ENCODE measurements at regions not wholly inside any gene's neighbourhood (a gene's known extent, or its start where the extent isn't known, plus 50 kb on each side); places are given as distances from the start of the nearest gene placed in this dataset.

DNA sequence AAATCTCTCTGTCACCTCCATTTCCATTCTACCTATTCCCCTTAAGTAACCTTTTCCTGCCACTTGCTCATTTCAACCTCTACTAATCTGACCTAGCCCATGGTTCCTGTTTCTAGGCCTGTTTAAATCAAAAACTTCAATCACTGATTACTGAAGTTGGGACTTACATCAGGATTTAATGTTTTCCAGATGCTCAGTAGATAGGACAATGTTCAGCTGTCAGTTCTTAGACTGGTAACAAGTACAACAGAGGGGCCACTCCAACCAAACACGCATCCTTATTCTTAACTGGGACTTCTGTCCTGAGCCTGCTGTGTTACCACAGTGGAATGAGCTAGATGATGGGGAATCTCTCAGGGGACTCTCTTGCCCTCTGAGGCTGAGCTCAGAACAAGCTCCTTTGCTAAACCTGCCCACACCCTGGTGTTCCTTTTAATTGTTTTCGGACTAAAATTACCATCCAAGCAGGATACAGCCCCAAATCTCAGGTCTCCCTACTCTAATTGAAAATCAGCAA lies 974.6 kb downstream of the TTLL7 start:
- Histone ChIP-seq H3K27me3 (ENCODE audit: control insufficient read depth, insufficient read depth, low read length) (no peaks in the 10 kb centered on the region), H3K36me3 (ENCODE audit: control insufficient read depth, insufficient read depth, low read length) (no peaks in the 10 kb centered on the region), H3K4me3 (ENCODE audit: low read length) (no peak overlapping the region), H3K27ac (ENCODE audit: low read length) (no peak overlapping the region), H3K4me1 (ENCODE audit: control insufficient read depth, insufficient read depth, low read length) (no peaks in the 10 kb centered on the region), H3K9me3 (ENCODE audit: control insufficient read depth, low read depth, low read length) (no peaks in the 10 kb centered on the region)
- no CpG with 5 or more reads among the region's 2 CpGs for WGBS (ENCODE audit: insufficient coverage, low lambda C conversion rate)
- DNase-seq = no peak

DNA sequence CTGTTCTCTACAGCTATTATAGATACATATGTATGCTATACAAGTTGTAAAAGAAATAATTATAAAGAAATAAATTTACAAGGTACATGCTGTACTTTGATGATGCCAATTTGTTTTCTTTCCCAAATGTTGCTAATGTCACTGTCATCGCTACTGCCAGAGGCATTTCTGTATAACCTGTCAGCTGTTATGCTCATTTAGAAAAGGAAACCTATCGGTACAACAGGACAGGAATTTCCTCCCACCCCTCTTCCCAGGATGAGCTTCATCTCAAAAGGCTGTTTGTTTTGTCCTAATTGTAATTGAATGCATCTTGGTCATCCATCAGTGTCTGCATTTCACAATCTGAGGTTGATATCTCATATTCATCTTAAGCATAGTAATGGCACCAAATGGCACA lies 975.7 kb downstream of the TTLL7 start:
- Histone ChIP-seq H3K27me3 (ENCODE audit: control insufficient read depth, insufficient read depth, low read length) (no peaks in the 10 kb centered on the region), H3K4me1 (ENCODE audit: control insufficient read depth, insufficient read depth, low read length) (no peaks in the 10 kb centered on the region)
- DNase-seq = no peak

DNA sequence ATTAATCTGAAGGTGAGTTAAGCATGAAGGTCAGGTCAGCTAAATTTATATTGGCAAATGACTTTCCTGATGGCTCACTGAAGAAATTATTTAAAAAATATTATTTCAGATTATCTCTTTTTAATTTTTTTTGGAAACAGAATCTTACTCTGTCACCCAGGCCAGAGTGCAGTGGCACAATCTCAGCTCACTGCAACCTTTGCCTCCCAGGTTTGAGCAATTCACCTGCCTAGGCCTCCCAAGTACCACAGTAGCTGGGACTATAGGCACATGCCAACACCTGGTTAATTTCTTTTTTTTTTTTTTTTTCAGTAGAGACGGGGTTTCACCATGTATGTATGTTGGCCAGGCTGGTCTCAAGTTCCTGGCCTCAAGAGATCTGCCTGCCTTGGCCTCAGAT lies 976.7 kb downstream of the TTLL7 start:
- no CpG with 5 or more reads among the region's 1 CpG for WGBS (ENCODE audit: insufficient coverage, low lambda C conversion rate)
- H3K4me1 ChIP-seq (ENCODE audit: control insufficient read depth, insufficient read depth, low read length) = no peaks in the 10 kb centered on the region
- no peaks in the 10 kb centered on the region for H3K9me3 ChIP-seq (ENCODE audit: control insufficient read depth, low read depth, low read length)
- no peak for DNase-seq
- no peaks in the 10 kb centered on the region for H3K36me3 ChIP-seq (ENCODE audit: control insufficient read depth, insufficient read depth, low read length)
- H3K27me3 ChIP-seq (ENCODE audit: control insufficient read depth, insufficient read depth, low read length) = no peaks in the 10 kb centered on the region
- no peak overlapping the region for H3K27ac ChIP-seq (ENCODE audit: low read length)
- H3K4me3 ChIP-seq (ENCODE audit: low read length) = no peak overlapping the region

More for the DNA sequence above, 975.7 kb downstream of the TTLL7 start:
- WGBS (ENCODE audit: insufficient coverage, low lambda C conversion rate) = 100% methylated on average over 1 of the region's 2 CpGs
- H3K36me3 ChIP-seq (ENCODE audit: control insufficient read depth, insufficient read depth, low read length) = no peaks in the 10 kb centered on the region
- no peak overlapping the region for H3K4me3 ChIP-seq (ENCODE audit: low read length)
- H3K9me3 ChIP-seq (ENCODE audit: control insufficient read depth, low read depth, low read length) = no peaks in the 10 kb centered on the region
- H3K27ac ChIP-seq (ENCODE audit: low read length) = no peak overlapping the region

DNA sequence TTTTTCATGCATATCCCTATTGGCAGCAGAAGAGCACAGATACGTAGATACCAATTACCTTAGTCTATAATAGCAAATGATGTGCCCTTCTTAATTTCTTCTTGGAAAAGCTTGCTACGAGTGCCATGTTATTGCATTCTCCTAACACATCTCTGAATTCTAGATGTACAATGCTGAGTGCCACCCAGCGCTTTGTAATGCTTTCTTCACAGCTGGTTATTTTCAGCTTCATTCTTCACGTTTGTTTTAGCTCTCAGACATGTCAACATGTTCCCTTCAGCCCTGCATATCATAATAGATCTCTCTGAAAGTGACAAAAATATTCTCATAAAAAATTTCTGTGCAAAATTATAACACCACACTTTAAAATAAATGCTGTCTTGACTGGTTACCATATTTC lies 981.2 kb downstream of the TTLL7 start:
- Histone ChIP-seq H3K27me3 (ENCODE audit: control insufficient read depth, insufficient read depth, low read length) (no peaks in the 10 kb centered on the region), H3K4me3 (ENCODE audit: low read length) (no peak overlapping the region), H3K36me3 (ENCODE audit: control insufficient read depth, insufficient read depth, low read length) (no peaks in the 10 kb centered on the region), H3K4me1 (ENCODE audit: control insufficient read depth, insufficient read depth, low read length) (no peaks in the 10 kb centered on the region), H3K9me3 (ENCODE audit: control insufficient read depth, low read depth, low read length) (no peaks in the 10 kb centered on the region), H3K27ac (ENCODE audit: low read length) (no peak overlapping the region)
- WGBS (ENCODE audit: insufficient coverage, low lambda C conversion rate) = 75% methylated on average over 1 of the region's 4 CpGs
- no peak for DNase-seq

DNA sequence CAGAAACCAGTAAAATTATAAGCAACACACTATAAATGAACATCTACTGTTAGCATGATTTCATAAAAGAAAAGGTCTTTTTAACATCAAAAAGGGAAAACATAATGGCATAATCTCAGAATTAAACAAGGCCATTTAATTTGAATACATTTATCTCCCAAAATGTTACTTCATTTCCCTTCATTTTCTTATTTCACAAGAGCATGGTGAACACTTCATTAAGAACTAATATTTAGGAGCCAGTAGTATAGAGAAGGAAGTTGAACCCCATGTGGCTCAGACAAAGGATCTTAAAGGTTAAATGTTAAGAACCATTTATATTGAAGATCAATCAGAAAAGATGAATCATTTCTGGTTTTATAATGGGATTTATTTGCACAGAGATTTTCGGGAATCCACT lies 981.7 kb downstream of the TTLL7 start:
- no peak overlapping the region for H3K4me3 ChIP-seq (ENCODE audit: low read length)
- no CpG with 5 or more reads among the region's 1 CpG for WGBS (ENCODE audit: insufficient coverage, low lambda C conversion rate)
- H3K27me3 ChIP-seq (ENCODE audit: control insufficient read depth, insufficient read depth, low read length) = no peaks in the 10 kb centered on the region
- DNase-seq = no peak
- no peaks in the 10 kb centered on the region for H3K4me1 ChIP-seq (ENCODE audit: control insufficient read depth, insufficient read depth, low read length)
- no peak overlapping the region for H3K27ac ChIP-seq (ENCODE audit: low read length)
- H3K36me3 ChIP-seq (ENCODE audit: control insufficient read depth, insufficient read depth, low read length) = no peaks in the 10 kb centered on the region
- no peaks in the 10 kb centered on the region for H3K9me3 ChIP-seq (ENCODE audit: control insufficient read depth, low read depth, low read length)

DNA sequence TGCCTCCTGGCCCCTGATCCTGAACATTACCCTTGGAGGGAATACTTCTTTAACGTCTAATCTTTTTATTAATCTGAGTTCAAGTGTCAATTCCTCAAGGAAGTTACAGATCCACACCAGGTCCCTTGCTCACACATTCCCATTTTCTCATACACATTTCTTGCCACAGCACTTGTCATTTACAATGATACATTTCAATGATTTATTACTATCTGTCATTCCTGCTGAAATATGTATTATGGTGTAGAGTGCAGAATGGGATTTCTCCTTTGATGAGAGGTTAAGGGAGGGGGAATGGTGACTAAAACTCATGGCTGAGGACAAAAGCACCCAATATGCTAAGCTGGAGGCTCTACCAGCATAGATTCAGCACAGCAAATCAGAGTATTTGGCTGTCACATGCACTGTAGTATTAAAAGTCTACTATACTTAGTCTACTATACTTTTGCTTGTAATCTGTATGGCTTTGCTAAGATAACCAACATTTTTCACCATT lies 982.5 kb downstream of the TTLL7 start:
- Histone ChIP-seq H3K36me3 (ENCODE audit: control insufficient read depth, insufficient read depth, low read length) (no peaks in the 10 kb centered on the region), H3K4me1 (ENCODE audit: control insufficient read depth, insufficient read depth, low read length) (no peaks in the 10 kb centered on the region), H3K4me3 (ENCODE audit: low read length) (no peak overlapping the region), H3K9me3 (ENCODE audit: control insufficient read depth, low read depth, low read length) (no peaks in the 10 kb centered on the region), H3K27ac (ENCODE audit: low read length) (no peak overlapping the region), H3K27me3 (ENCODE audit: control insufficient read depth, insufficient read depth, low read length) (no peaks in the 10 kb centered on the region)
- 86% methylated on average over 1 of the region's 1 CpG for WGBS (ENCODE audit: insufficient coverage, low lambda C conversion rate)
- DNase-seq = no peak

DNA sequence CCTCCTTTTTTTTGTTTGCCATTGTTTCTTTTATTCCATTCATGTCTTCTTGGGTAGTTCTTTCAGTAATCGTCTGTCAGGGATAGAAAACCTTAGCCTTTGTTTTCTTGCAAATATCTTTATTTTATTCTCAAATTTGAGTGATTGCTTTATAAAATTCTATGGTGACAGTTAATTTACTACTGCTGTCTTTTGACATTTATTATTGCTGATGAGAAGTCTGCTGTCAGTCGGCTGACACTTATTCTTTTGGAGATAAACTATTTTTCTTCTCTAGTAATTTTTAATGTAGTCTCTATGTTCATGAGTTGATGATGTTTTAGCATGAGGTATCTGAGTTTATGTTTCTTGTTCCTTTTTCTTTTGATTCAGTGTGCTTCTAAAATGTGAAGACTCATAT lies 983.8 kb downstream of the TTLL7 start:
- DNase-seq = no peak
- H3K9me3 ChIP-seq (ENCODE audit: control insufficient read depth, low read depth, low read length) = no peaks in the 10 kb centered on the region
- 100% methylated on average over 1 of the region's 2 CpGs for WGBS (ENCODE audit: insufficient coverage, low lambda C conversion rate)
- H3K36me3 ChIP-seq (ENCODE audit: control insufficient read depth, insufficient read depth, low read length) = no peaks in the 10 kb centered on the region
- no peak overlapping the region for H3K27ac ChIP-seq (ENCODE audit: low read length)
- H3K4me3 ChIP-seq (ENCODE audit: low read length) = no peak overlapping the region
- H3K4me1 ChIP-seq (ENCODE audit: control insufficient read depth, insufficient read depth, low read length) = no peaks in the 10 kb centered on the region
- no peaks in the 10 kb centered on the region for H3K27me3 ChIP-seq (ENCODE audit: control insufficient read depth, insufficient read depth, low read length)

DNA sequence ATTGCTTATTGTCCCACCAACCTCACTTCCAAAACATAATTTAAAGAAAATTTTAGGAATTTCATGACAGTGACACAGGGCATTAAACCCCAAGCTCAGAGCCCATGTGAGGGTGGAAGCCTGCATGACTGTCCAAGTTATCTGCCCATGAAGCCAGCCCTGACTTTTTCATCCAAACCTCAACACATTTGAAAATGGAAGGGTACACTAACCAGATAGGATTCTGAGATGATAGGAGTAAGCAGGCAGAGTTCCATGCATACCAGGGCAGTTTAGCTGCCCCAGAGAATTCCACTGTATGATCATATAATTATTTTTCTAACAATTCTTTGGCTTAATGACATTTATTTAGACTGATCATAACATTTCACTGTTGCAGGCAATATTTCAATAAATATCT lies 986.0 kb downstream of the TTLL7 start:
- Histone ChIP-seq H3K4me1 (ENCODE audit: control insufficient read depth, insufficient read depth, low read length) (no peaks in the 10 kb centered on the region), H3K36me3 (ENCODE audit: control insufficient read depth, insufficient read depth, low read length) (no peaks in the 10 kb centered on the region), H3K4me3 (ENCODE audit: low read length) (no peak overlapping the region), H3K27ac (ENCODE audit: low read length) (no peak overlapping the region), H3K9me3 (ENCODE audit: control insufficient read depth, low read depth, low read length) (no peaks in the 10 kb centered on the region), H3K27me3 (ENCODE audit: control insufficient read depth, insufficient read depth, low read length) (no peaks in the 10 kb centered on the region)
- no peak for DNase-seq

DNA sequence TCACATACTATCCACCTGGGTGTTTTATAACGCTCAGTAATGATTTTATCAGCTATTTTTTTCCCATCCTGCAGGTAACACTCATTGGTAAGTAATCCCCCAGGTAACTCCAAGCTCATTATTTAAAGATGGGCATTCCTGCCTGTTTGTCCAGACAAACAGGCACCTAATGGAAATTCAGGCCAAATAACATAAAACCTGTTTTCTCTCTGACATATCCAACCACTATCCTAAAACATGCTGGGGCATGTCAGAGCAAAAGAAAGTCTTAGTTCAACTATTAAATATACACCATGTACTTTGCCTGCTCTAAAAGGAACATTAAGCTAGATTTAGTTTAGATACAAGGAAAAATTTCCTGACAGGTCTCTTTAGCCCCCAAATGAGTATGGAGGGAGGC lies 987.7 kb downstream of the TTLL7 start:
- H3K27ac ChIP-seq (ENCODE audit: low read length) = no peak overlapping the region
- WGBS (ENCODE audit: insufficient coverage, low lambda C conversion rate) = no CpG with 5 or more reads among the region's 1 CpG
- H3K9me3 ChIP-seq (ENCODE audit: control insufficient read depth, low read depth, low read length) = no peaks in the 10 kb centered on the region
- no peak overlapping the region for H3K4me3 ChIP-seq (ENCODE audit: low read length)
- DNase-seq = no peak
- H3K27me3 ChIP-seq (ENCODE audit: control insufficient read depth, insufficient read depth, low read length) = no peaks in the 10 kb centered on the region
- H3K36me3 ChIP-seq (ENCODE audit: control insufficient read depth, insufficient read depth, low read length) = no peaks in the 10 kb centered on the region
- H3K4me1 ChIP-seq (ENCODE audit: control insufficient read depth, insufficient read depth, low read length) = no peaks in the 10 kb centered on the region

DNA sequence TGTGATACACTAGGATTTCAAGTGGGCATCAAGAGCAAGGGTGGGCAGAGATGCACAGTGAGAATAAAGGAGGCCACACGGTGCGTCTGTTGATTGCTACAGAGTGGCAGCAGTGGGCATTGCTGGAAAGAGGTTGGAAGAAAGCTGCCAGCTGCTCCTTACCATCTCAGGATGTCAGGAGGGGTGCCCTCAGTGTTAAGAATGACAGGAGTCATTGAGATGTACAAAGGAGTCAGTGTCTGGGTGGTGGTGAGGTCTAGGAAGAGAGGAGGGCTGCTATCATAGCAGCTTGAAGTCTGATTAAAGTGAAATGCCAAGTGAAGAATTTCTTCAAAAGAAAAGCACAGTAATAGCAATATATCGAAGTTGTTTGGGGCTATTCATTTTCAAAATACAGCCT lies 992.7 kb downstream of the TTLL7 start:
- 90% methylated on average over 1 of the region's 3 CpGs for WGBS (ENCODE audit: insufficient coverage, low lambda C conversion rate)
- Histone ChIP-seq H3K9me3 (ENCODE audit: control insufficient read depth, low read depth, low read length) (no peaks in the 10 kb centered on the region), H3K4me3 (ENCODE audit: low read length) (no peak overlapping the region), H3K27me3 (ENCODE audit: control insufficient read depth, insufficient read depth, low read length) (no peaks in the 10 kb centered on the region), H3K4me1 (ENCODE audit: control insufficient read depth, insufficient read depth, low read length) (no peaks in the 10 kb centered on the region), H3K36me3 (ENCODE audit: control insufficient read depth, insufficient read depth, low read length) (no peaks in the 10 kb centered on the region), H3K27ac (ENCODE audit: low read length) (no peak overlapping the region)
- DNase-seq = no peak

DNA sequence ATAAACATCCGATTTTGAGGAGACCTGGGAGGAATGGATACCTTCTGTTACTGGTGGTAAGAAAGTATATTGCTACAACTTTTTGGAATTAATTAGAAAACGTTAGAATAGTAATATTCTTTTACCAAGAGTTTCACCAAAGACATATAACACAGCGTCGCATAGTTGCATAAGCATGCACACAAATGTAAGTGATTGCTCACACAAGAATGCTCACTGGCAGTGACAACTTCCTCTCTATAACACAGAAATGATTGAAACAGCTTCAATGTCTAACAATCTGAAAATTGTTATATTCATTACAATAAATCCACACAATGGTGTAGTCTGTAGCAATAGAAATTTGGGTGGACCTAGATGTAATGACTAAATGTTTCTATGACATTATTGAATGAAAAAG lies 998.6 kb downstream of the TTLL7 start:
- Histone ChIP-seq H3K36me3 (ENCODE audit: control insufficient read depth, insufficient read depth, low read length) (no peaks in the 10 kb centered on the region), H3K4me1 (ENCODE audit: control insufficient read depth, insufficient read depth, low read length) (no peaks in the 10 kb centered on the region), H3K27ac (ENCODE audit: low read length) (no peak overlapping the region), H3K4me3 (ENCODE audit: low read length) (no peak overlapping the region), H3K9me3 (ENCODE audit: control insufficient read depth, low read depth, low read length) (no peaks in the 10 kb centered on the region), H3K27me3 (ENCODE audit: control insufficient read depth, insufficient read depth, low read length) (no peaks in the 10 kb centered on the region)
- 80% methylated on average over 1 of the region's 4 CpGs for whole genome bisulfite sequencing (ENCODE audit: insufficient coverage, low lambda C conversion rate)
- no peak for DNase-seq
